ENCODE measurements at regions not wholly inside any gene's neighbourhood (a gene's known extent, or its start where the extent isn't known, plus 50 kb on each side); places are given as distances from the start of the nearest gene placed in this dataset.

- no peak for DNase-seq (ENCODE audit: low spot score)
Observed at GRCh38 chr4:108567831-108568230, 52.5 kb upstream of the RPL34 start.

GRCh38 chr4:108561116-108561515 is 59.3 kb upstream of the RPL34 start:
- DNase-seq (ENCODE audit: low spot score) = peak; percentile 50

GRCh38 chr4:108560616-108561015 is 59.8 kb upstream of the RPL34 start:
- peak; percentile 97 for DNase-seq (ENCODE audit: low spot score)

GRCh38 chr4:108559911-108560310 is 60.5 kb upstream of the RPL34 start:
- DNase-seq (ENCODE audit: low spot score) = peak; percentile 40

- DNase-seq (ENCODE audit: low spot score) = peak; percentile 45
Observed at GRCh38 chr4:108559068-108559793, 61.1 kb upstream of the RPL34 start.

- DNase-seq (ENCODE audit: low spot score) = no peak
Observed at GRCh38 chr4:108556588-108557200, 63.7 kb upstream of the RPL34 start.

- DNase-seq (ENCODE audit: low spot score) = no peak
Observed at GRCh38 chr4:108556166-108556565, 64.2 kb upstream of the RPL34 start.

GRCh38 chr4:108555701-108556100 is 64.7 kb upstream of the RPL34 start:
- DNase-seq (ENCODE audit: low spot score) = no peak

GRCh38 chr4:108547682-108548081 is 72.7 kb upstream of the RPL34 start:
- DNase-seq (ENCODE audit: low spot score) = no peak

GRCh38 chr4:108546728-108547127 is 73.6 kb upstream of the RPL34 start:
- DNase-seq (ENCODE audit: low spot score) = no peak

- no peak for DNase-seq (ENCODE audit: low spot score)
Observed at GRCh38 chr4:108544481-108544880, 75.9 kb upstream of the RPL34 start.

- no peak for DNase-seq (ENCODE audit: low spot score)
Observed at GRCh38 chr4:108543359-108543968, 76.9 kb upstream of the RPL34 start.

- peak; percentile 82 for DNase-seq (ENCODE audit: low spot score)
Observed at GRCh38 chr4:108540536-108540935, 79.8 kb upstream of the RPL34 start.

GRCh38 chr4:108536577-108536976 is 83.8 kb upstream of the RPL34 start:
- DNase-seq (ENCODE audit: low spot score) = no peak

GRCh38 chr4:108535757-108536156 is 84.6 kb upstream of the RPL34 start:
- no peak for DNase-seq (ENCODE audit: low spot score)

GRCh38 chr4:108533876-108534275 is 86.5 kb upstream of the RPL34 start:
- DNase-seq (ENCODE audit: low spot score) = no peak

- no peak for DNase-seq (ENCODE audit: low spot score)
Observed at GRCh38 chr4:108533245-108533844, 87.0 kb upstream of the RPL34 start.

- no peak for DNase-seq (ENCODE audit: low spot score)
Observed at GRCh38 chr4:108532738-108533137, 87.6 kb upstream of the RPL34 start.

- DNase-seq (ENCODE audit: low spot score) = no peak
Observed at GRCh38 chr4:108532187-108532586, 88.2 kb upstream of the RPL34 start.

GRCh38 chr4:108531461-108531860 is 88.9 kb upstream of the RPL34 start:
- DNase-seq (ENCODE audit: low spot score) = no peak

GRCh38 chr4:108529984-108530905 is 90.1 kb upstream of the RPL34 start:
- no peak for DNase-seq (ENCODE audit: low spot score)

GRCh38 chr4:108529102-108529501 is 91.3 kb upstream of the RPL34 start:
- no peak for DNase-seq (ENCODE audit: low spot score)

Measured in COLO829 (cell line).